Liver (tissue), 2 donors: ENCODE measurements at regions not wholly inside any gene's neighbourhood (a gene's known extent, or its start where the extent isn't known, plus 50 kb on each side); places are given as distances from the start of the nearest gene placed in this dataset.
"Not testable (repeated sequence)": the region's sequence is repeated elsewhere in the genome, so short reads cannot be mapped to it uniquely, and the experiment has no call there.

Experiments used
- TF ChIP-seq, protein P1 (sequence below): IDR thresholded peaks from 2 replicates; pipeline ENCODE4 v1.6.1; 2016; ENCODE audit warnings: antibody characterized with exemption
- TF ChIP-seq, protein P2 (sequence below): IDR thresholded peaks from 2 replicates; pipeline ENCODE4 v1.6.1; 2016; ENCODE audit warnings: antibody characterized with exemption, mild to moderate bottlenecking
- donor health status: healthy.

DNA sequence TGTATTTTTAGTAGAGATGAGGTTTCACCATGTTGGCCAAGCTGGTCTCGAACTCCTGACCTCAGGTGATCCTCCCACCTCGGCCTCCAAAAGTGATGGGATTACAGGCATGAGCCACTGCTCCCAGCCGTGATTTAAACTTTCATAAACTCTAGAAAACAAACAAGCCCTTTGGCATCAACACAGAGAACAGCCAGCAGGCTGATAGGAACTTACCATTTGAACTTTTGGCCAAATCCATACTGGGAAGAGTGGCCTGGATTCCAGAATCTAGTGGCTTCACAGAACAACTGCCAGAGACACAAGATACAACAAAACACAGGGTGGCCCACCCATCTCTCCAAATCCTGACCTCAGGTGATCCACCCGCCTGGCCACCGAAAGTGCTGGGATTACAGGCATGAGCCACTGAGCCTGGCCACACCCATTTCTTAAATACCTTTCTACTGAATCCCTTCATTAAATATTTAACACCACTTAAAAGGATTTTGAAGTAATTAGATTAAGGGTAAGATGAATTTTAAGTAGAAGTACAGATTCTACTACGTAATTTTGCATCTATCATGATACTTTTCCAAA is 60.0 kb upstream of the TMEM254 start:
- TF ChIP-seq, protein P1, sequence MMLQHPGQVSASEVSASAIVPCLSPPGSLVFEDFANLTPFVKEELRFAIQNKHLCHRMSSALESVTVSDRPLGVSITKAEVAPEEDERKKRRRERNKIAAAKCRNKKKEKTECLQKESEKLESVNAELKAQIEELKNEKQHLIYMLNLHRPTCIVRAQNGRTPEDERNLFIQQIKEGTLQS = not testable (repeated sequence)
- TF ChIP-seq, protein P2, sequence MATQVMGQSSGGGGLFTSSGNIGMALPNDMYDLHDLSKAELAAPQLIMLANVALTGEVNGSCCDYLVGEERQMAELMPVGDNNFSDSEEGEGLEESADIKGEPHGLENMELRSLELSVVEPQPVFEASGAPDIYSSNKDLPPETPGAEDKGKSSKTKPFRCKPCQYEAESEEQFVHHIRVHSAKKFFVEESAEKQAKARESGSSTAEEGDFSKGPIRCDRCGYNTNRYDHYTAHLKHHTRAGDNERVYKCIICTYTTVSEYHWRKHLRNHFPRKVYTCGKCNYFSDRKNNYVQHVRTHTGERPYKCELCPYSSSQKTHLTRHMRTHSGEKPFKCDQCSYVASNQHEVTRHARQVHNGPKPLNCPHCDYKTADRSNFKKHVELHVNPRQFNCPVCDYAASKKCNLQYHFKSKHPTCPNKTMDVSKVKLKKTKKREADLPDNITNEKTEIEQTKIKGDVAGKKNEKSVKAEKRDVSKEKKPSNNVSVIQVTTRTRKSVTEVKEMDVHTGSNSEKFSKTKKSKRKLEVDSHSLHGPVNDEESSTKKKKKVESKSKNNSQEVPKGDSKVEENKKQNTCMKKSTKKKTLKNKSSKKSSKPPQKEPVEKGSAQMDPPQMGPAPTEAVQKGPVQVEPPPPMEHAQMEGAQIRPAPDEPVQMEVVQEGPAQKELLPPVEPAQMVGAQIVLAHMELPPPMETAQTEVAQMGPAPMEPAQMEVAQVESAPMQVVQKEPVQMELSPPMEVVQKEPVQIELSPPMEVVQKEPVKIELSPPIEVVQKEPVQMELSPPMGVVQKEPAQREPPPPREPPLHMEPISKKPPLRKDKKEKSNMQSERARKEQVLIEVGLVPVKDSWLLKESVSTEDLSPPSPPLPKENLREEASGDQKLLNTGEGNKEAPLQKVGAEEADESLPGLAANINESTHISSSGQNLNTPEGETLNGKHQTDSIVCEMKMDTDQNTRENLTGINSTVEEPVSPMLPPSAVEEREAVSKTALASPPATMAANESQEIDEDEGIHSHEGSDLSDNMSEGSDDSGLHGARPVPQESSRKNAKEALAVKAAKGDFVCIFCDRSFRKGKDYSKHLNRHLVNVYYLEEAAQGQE = not testable (repeated sequence)
